ENCODE measurements at regions not wholly inside any gene's neighbourhood (a gene's known extent, or its start where the extent isn't known, plus 50 kb on each side); places are given as distances from the start of the nearest gene placed in this dataset.

DNA sequence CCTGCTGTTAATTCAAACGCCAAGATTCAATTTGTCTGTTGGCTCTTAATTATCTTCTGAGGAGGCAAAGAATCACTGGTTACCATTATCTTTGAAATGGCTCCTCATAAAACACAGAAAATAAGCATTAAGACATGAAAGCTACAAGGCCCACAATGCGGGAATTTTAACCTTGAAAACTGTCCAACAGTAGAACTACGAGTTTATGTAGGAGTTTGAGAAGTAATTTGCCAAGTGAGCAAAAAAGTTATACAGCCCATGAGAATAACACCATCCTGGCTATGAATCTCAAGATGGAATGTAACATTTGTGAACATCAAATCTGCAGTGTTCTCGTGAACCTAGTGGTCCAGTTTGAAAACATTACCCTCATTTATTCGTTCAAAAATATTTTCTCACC lies 172.5 kb downstream of the ALDH1A2 start:
- TF ChIP-seq, protein P1, sequence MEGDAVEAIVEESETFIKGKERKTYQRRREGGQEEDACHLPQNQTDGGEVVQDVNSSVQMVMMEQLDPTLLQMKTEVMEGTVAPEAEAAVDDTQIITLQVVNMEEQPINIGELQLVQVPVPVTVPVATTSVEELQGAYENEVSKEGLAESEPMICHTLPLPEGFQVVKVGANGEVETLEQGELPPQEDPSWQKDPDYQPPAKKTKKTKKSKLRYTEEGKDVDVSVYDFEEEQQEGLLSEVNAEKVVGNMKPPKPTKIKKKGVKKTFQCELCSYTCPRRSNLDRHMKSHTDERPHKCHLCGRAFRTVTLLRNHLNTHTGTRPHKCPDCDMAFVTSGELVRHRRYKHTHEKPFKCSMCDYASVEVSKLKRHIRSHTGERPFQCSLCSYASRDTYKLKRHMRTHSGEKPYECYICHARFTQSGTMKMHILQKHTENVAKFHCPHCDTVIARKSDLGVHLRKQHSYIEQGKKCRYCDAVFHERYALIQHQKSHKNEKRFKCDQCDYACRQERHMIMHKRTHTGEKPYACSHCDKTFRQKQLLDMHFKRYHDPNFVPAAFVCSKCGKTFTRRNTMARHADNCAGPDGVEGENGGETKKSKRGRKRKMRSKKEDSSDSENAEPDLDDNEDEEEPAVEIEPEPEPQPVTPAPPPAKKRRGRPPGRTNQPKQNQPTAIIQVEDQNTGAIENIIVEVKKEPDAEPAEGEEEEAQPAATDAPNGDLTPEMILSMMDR (conservative IDR thresholded peaks at IDR 0.05 in 1 of 2, IDR thresholded peaks at IDR 0.05 in 1 of 2; ENCODE audit: extremely low read depth in 1 of 2, insufficient read depth in 1 of 2, low read depth in 1 of 2, low read length in 2 of 2), result no peak
- TF ChIP-seq EZH2 (IDR thresholded peaks at IDR 0.05; ENCODE audit: borderline replicate concordance, low read length), result no peak
